Gastroesophageal sphincter (tissue), 4 donors: ENCODE measurements at regions not wholly inside any gene's neighbourhood (a gene's known extent, or its start where the extent isn't known, plus 50 kb on each side); places are given as distances from the start of the nearest gene placed in this dataset.

Source experiments
- ATAC-seq: fragments of 150-250 bp; one replicate; pipeline ENCODE4 v1.9.1; 2016; ENCODE audit warnings: mild to moderate bottlenecking, moderate library complexity
- H3K27ac ChIP-seq, 4 donors: fragments of 200-600 bp; sonication (generic) in 3 of 4; 1 replicate in 3 of 4; 2 replicates in 1 of 4; pipeline ENCODE4 v1.5.1; 2016 to 2019
- H3K27me3 ChIP-seq: fragments of 200-600 bp; sonication (generic); one replicate; pipeline ENCODE4 v1.5.1; 2019
- H3K36me3 ChIP-seq, 2 donors: fragments of 200-600 bp; sonication (generic); one replicate each; pipeline ENCODE4 v1.5.1; 2019; ENCODE audit warnings: control low read depth in 1 of 2
- H3K4me1 ChIP-seq, 3 donors: fragments of 200-600 bp; sonication (generic); 1 replicate in 2 of 3; 2 replicates in 1 of 3; pipeline ENCODE4 v1.5.1; 2016 to 2019; ENCODE audit warnings: control low read depth in 2 of 3
- H3K4me3 ChIP-seq, 2 donors: fragments of 200-600 bp; sonication (generic); one replicate each; pipeline ENCODE4 v1.5.1; 2019; ENCODE audit warnings: mild to moderate bottlenecking in 1 of 2, moderate library complexity in 1 of 2
- H3K9me3 ChIP-seq, 3 donors: fragments of 200-600 bp; sonication (generic); one replicate each; pipeline ENCODE4 v1.5.1; 2017 to 2019; ENCODE audit warnings: control low read depth in 2 of 3
- EP300 ChIP-seq: sonication (generic); formaldehyde crosslinking; IDR thresholded peaks from one replicate; pipeline ENCODE4 v1.6.1; 2017; ENCODE audit warnings: antibody characterized with exemption, mild to moderate bottlenecking
- POLR2A ChIP-seq, 2 donors: fragments of 450-650 bp; IDR thresholded peaks; one replicate each; pipeline ENCODE4 v1.6.1; 2017; ENCODE audit warnings: antibody characterized with exemption in 2 of 2, mild to moderate bottlenecking in 2 of 2, moderate library complexity in 1 of 2
- POLR2AphosphoS5 ChIP-seq: sonication (generic); formaldehyde crosslinking; IDR thresholded peaks from one replicate; pipeline ENCODE4 v1.6.1; 2017; ENCODE audit warnings: antibody characterized with exemption
- WGBS, 2 donors: methylation state at CpG; one replicate each; pipeline ENCODE4 v1.1.5; 2018; ENCODE audit warnings: low coverage in 1 of 2; 5-methylcytosine and 5-hydroxymethylcytosine counted together
- TF ChIP-seq, protein P1 (sequence below), 4 experiments: fragments of 200-600 bp in 2 of 4; fragments of 450-650 bp in 2 of 4; sonication (generic) in 1 of 4; IDR thresholded peaks; one replicate each; pipeline ENCODE4 v1.5.1; 2017 to 2019; ENCODE audit warnings: antibody characterized with exemption in 4 of 4, mild to moderate bottlenecking in 2 of 4, moderate library complexity in 2 of 4

DNA sequence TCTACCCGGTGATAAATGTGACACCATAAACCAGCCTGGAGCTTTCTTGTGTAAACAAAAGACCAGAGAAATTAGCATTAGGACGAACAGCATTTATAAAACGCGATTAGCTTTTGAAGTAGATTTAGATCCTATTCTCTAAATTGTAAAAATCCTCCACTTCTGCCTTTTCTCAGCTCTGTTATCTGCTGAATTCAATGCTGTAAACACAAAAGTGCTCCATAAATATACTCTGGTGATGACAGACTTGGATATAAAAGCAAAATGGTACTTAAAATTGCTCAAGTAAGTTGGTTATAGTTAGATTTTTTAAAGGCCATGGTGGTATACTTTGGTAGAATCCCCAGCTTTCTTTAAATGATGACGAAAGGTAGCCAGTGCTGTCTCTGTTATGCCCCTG, 114.6 kb upstream of the RMST start:
- no peak for ATAC-seq
- 20 to 26% methylated on average over 5 of the region's 5 CpGs for WGBS, 2 donors

GRCh38 chr12:97358361-97358760, 104.2 kb upstream of the RMST start:
- TF ChIP-seq, protein P1, sequence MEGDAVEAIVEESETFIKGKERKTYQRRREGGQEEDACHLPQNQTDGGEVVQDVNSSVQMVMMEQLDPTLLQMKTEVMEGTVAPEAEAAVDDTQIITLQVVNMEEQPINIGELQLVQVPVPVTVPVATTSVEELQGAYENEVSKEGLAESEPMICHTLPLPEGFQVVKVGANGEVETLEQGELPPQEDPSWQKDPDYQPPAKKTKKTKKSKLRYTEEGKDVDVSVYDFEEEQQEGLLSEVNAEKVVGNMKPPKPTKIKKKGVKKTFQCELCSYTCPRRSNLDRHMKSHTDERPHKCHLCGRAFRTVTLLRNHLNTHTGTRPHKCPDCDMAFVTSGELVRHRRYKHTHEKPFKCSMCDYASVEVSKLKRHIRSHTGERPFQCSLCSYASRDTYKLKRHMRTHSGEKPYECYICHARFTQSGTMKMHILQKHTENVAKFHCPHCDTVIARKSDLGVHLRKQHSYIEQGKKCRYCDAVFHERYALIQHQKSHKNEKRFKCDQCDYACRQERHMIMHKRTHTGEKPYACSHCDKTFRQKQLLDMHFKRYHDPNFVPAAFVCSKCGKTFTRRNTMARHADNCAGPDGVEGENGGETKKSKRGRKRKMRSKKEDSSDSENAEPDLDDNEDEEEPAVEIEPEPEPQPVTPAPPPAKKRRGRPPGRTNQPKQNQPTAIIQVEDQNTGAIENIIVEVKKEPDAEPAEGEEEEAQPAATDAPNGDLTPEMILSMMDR (IDR thresholded peaks at IDR 0.05) = no peak
- no peak for TF ChIP-seq POLR2A (IDR thresholded peaks at IDR 0.05)
- TF ChIP-seq EP300 = no peak
- TF ChIP-seq POLR2AphosphoS5 = no peak
- H3K9me3 ChIP-seq = no peaks in the 10 kb centered on the region
- no peaks in the 10 kb centered on the region for H3K4me1 ChIP-seq
- WGBS, 2 donors = 34 to 67% methylated on average over 2 to 3 of the region's 3 CpGs
- ATAC-seq = no peak
- no peaks in the 10 kb centered on the region for H3K36me3 ChIP-seq
- no peaks in the 10 kb centered on the region for H3K27me3 ChIP-seq
- H3K27ac ChIP-seq = no peak overlapping the region
- H3K4me3 ChIP-seq = no peak overlapping the region

More for the DNA sequence above, 114.6 kb upstream of the RMST start:
- H3K27ac ChIP-seq = no peak overlapping the region
- no peaks in the 10 kb centered on the region for H3K36me3 ChIP-seq
- H3K4me1 ChIP-seq = peaks cover 0 to 12% (median 0%) of the 10 kb centered on the region in 3 donors
- no peak for TF ChIP-seq POLR2AphosphoS5
- TF ChIP-seq, protein P1 (IDR thresholded peaks at IDR 0.05) = no peak
- no peak for TF ChIP-seq EP300
- no peak for TF ChIP-seq POLR2A (IDR thresholded peaks at IDR 0.05)
- H3K27me3 ChIP-seq = no peaks in the 10 kb centered on the region
- no peak overlapping the region for H3K4me3 ChIP-seq
- H3K9me3 ChIP-seq = no peaks in the 10 kb centered on the region

DNA sequence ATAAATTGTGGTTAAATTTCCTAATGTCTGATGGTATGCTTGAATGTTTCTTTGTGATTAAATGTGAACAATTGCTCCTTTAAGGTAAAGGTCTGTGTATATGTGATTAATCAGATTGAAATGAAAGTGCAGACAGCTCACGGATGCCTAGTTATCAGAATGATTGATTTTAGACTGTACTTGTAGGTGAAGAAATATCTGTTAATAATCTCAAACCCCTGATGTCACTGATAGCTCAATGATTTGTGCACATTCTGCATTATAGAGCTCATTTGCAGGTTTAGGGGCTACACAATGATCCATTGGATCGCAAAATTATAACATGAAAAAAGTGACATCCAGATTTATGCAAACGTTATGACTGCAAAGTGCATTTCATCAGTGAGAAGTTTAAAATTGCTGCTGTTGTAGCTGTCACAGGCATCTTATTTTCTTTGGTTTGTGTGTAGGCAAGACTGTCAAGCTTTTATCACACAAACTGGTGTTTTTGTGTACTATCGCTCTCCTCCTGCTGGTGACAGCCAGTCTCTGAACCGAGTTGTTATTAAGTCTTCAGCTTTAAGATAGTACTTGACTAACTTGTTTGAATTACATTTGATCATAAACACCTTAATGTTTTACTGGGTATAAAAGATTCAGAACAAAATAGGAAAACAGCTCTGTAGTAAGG, 103.4 kb upstream of the RMST start:
- H3K36me3 ChIP-seq = no peaks in the 10 kb centered on the region
- no peak overlapping the region for H3K27ac ChIP-seq
- H3K27me3 ChIP-seq = no peaks in the 10 kb centered on the region
- TF ChIP-seq, protein P1 (IDR thresholded peaks at IDR 0.05) = no peak
- TF ChIP-seq EP300 (no peak), POLR2AphosphoS5 (no peak), POLR2A (IDR thresholded peaks at IDR 0.05) (no peak)
- ATAC-seq = no peak
- H3K9me3 ChIP-seq = no peaks in the 10 kb centered on the region
- 41 to 48% methylated on average over 5 of the region's 5 CpGs for WGBS, 2 donors
- no peaks in the 10 kb centered on the region for H3K4me1 ChIP-seq
- no peak overlapping the region for H3K4me3 ChIP-seq

DNA sequence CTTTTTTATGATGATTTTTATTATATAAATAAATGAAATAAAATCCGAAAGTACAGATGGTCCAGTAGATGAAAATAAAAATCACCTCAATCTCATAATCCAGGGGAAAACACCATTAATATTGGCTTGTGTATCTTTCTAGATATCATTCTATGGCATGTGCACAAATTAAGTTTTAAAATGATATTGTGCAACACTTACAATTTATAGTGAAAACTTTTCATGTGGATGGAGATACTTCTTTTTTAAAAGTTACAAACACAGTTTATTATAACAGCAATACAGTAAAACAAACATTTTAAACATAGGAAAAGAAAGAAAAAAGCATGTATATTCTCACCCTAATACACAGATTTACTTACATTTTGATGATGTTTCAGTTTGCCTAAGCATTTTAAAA, 98.9 kb upstream of the RMST start:
- Histone ChIP-seq H3K27me3 (no peaks in the 10 kb centered on the region), H3K27ac (no peak overlapping the region)
- no peak for ATAC-seq

More for the DNA sequence above, 98.9 kb upstream of the RMST start:
- Histone ChIP-seq H3K36me3 (no peaks in the 10 kb centered on the region), H3K4me1 (no peaks in the 10 kb centered on the region), H3K9me3 (no peaks in the 10 kb centered on the region), H3K4me3 (no peak overlapping the region)
- WGBS, 2 donors = 67 to 80% methylated on average over 1 of the region's 1 CpG
- no peak for TF ChIP-seq EP300
- TF ChIP-seq, protein P1 (IDR thresholded peaks at IDR 0.05) = no peak
- no peak for TF ChIP-seq POLR2AphosphoS5
- TF ChIP-seq POLR2A (IDR thresholded peaks at IDR 0.05) = no peak
